H1 (cell line): ENCODE measurements at regions not wholly inside any gene's neighbourhood (a gene's known extent, or its start where the extent isn't known, plus 50 kb on each side); places are given as distances from the start of the nearest gene placed in this dataset.

Source experiments
- CHD7 ChIP-seq: fragments of 300-600 bp; sonication (generic); IDR thresholded peaks from 2 replicates; pipeline ENCODE4 v1.7.1; 2012; ENCODE audit warnings: low read length, moderate library complexity, mild to moderate bottlenecking, inconsistent platforms; ENCODE audit not compliant: insufficient replicate concordance
- JUND ChIP-seq: IDR thresholded peaks from 2 replicates; pipeline ENCODE4 v1.6.1; 2011; ENCODE audit warnings: mild to moderate bottlenecking, improper control_type of control experiment, low read length
- KDM4A ChIP-seq: IDR thresholded peaks from one replicate; pipeline ENCODE4 v1.7.1; 2012; ENCODE audit warnings: low read depth, mild to moderate bottlenecking, moderate library complexity, low read length, inconsistent platforms; ENCODE audit not compliant: severe bottlenecking
- NRF1 ChIP-seq: IDR thresholded peaks from 2 replicates; pipeline ENCODE4 v1.6.1; 2011; ENCODE audit warnings: mild to moderate bottlenecking, low read depth, low read length, improper control_type of control experiment
- SP2 ChIP-seq: IDR thresholded peaks from 2 replicates; pipeline ENCODE4 v1.6.1; 2012; ENCODE audit warnings: mild to moderate bottlenecking, low read length, inconsistent platforms

GRCh38 chr2:108161298-108161697, 78.5 kb upstream of the SULT1C3 start (continued):
- no peak for TF ChIP-seq CHD7
- no peak for TF ChIP-seq SP2
- TF ChIP-seq NRF1: no peak
- no peak for TF ChIP-seq JUND
- TF ChIP-seq KDM4A: no peak
